ENCODE measurements at regions not wholly inside any gene's neighbourhood (a gene's known extent, or its start where the extent isn't known, plus 50 kb on each side); places are given as distances from the start of the nearest gene placed in this dataset.

- TF ChIP-seq, protein P1, sequence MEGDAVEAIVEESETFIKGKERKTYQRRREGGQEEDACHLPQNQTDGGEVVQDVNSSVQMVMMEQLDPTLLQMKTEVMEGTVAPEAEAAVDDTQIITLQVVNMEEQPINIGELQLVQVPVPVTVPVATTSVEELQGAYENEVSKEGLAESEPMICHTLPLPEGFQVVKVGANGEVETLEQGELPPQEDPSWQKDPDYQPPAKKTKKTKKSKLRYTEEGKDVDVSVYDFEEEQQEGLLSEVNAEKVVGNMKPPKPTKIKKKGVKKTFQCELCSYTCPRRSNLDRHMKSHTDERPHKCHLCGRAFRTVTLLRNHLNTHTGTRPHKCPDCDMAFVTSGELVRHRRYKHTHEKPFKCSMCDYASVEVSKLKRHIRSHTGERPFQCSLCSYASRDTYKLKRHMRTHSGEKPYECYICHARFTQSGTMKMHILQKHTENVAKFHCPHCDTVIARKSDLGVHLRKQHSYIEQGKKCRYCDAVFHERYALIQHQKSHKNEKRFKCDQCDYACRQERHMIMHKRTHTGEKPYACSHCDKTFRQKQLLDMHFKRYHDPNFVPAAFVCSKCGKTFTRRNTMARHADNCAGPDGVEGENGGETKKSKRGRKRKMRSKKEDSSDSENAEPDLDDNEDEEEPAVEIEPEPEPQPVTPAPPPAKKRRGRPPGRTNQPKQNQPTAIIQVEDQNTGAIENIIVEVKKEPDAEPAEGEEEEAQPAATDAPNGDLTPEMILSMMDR (IDR thresholded peaks at IDR 0.05) = no peak
- TF ChIP-seq POLR2A (IDR thresholded peaks at IDR 0.05) (no peak), POLR2AphosphoS5 (IDR thresholded peaks at IDR 0.05; ENCODE audit: insufficient read depth in 1 of 2, low read depth in 1 of 2) (no peak)
Observed at GRCh38 chr1:147052677-147053076, 114.6 kb downstream of the NBPF12 start.

Data from vagina (tissue), 2 donors.